ENCODE measurements at regions not wholly inside any gene's neighbourhood (a gene's known extent, or its start where the extent isn't known, plus 50 kb on each side); places are given as distances from the start of the nearest gene placed in this dataset.

GRCh38 chr7:110090110-110090820, 1000.7 kb upstream of the LRRN3 start:
- no peak for TF ChIP-seq EZH2 (IDR thresholded peaks at IDR 0.05; ENCODE audit: low read length, missing control alignments)
- TF ChIP-seq, protein P1, sequence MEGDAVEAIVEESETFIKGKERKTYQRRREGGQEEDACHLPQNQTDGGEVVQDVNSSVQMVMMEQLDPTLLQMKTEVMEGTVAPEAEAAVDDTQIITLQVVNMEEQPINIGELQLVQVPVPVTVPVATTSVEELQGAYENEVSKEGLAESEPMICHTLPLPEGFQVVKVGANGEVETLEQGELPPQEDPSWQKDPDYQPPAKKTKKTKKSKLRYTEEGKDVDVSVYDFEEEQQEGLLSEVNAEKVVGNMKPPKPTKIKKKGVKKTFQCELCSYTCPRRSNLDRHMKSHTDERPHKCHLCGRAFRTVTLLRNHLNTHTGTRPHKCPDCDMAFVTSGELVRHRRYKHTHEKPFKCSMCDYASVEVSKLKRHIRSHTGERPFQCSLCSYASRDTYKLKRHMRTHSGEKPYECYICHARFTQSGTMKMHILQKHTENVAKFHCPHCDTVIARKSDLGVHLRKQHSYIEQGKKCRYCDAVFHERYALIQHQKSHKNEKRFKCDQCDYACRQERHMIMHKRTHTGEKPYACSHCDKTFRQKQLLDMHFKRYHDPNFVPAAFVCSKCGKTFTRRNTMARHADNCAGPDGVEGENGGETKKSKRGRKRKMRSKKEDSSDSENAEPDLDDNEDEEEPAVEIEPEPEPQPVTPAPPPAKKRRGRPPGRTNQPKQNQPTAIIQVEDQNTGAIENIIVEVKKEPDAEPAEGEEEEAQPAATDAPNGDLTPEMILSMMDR (conservative IDR thresholded peaks at IDR 0.05 in 1 of 2, IDR thresholded peaks at IDR 0.05 in 1 of 2; ENCODE audit: low read depth in 1 of 2, low read length in 2 of 2) = peak; percentile 22 to 68

All from fibroblast of lung (primary cell).